ENCODE measurements at regions not wholly inside any gene's neighbourhood (a gene's known extent, or its start where the extent isn't known, plus 50 kb on each side); places are given as distances from the start of the nearest gene placed in this dataset.

DNA sequence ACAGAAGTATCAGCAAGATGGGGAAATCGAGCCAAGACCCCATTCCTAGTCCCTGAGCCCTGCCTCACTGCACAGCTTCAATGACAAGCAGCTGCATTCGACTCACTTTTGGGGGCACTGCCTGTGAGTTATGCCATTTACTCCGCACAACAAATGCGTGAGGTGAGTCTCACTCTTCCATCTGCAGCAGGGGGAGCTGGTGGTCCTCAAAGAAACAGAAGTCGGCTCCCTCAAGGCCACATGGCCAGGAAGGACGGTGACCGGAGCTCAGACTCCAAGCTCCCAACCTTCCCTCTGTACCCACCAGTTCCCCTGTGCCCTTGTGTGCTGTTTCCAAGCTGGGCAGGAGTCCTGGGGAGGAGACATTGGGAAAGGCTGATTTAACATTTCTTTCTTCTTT is 127.7 kb upstream of the IQSEC1 start:
- TF ChIP-seq, protein P1, sequence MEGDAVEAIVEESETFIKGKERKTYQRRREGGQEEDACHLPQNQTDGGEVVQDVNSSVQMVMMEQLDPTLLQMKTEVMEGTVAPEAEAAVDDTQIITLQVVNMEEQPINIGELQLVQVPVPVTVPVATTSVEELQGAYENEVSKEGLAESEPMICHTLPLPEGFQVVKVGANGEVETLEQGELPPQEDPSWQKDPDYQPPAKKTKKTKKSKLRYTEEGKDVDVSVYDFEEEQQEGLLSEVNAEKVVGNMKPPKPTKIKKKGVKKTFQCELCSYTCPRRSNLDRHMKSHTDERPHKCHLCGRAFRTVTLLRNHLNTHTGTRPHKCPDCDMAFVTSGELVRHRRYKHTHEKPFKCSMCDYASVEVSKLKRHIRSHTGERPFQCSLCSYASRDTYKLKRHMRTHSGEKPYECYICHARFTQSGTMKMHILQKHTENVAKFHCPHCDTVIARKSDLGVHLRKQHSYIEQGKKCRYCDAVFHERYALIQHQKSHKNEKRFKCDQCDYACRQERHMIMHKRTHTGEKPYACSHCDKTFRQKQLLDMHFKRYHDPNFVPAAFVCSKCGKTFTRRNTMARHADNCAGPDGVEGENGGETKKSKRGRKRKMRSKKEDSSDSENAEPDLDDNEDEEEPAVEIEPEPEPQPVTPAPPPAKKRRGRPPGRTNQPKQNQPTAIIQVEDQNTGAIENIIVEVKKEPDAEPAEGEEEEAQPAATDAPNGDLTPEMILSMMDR (conservative IDR thresholded peaks at IDR 0.05), result no peak
- TF ChIP-seq EZH2 (IDR thresholded peaks at IDR 0.05; ENCODE audit: low read depth), result no peak
